ENCODE measurements at regions not wholly inside any gene's neighbourhood (a gene's known extent, or its start where the extent isn't known, plus 50 kb on each side); places are given as distances from the start of the nearest gene placed in this dataset.
"Not testable (repeated sequence)": the region's sequence is repeated elsewhere in the genome, so short reads cannot be mapped to it uniquely, and the experiment has no call there.

GRCh38 chr2:89026296-89026695, 334.8 kb downstream of the RPIA start:
- not testable (repeated sequence) for DNase-seq

GRCh38 chr2:89027115-89027514, 335.6 kb downstream of the RPIA start:
- not testable (repeated sequence) for DNase-seq

- DNase-seq, result not testable (repeated sequence)
Observed at GRCh38 chr2:89027536-89027935, 336.1 kb downstream of the RPIA start.

- DNase-seq, result not testable (repeated sequence)
Observed at GRCh38 chr2:89029257-89029656, 337.8 kb downstream of the RPIA start.

GRCh38 chr2:89048138-89049066, 356.9 kb downstream of the RPIA start:
- peak in 1 of 2 experiments; percentile 14 for DNase-seq

- DNase-seq, result not testable (repeated sequence)
Observed at GRCh38 chr2:89058616-89059015, 367.1 kb downstream of the RPIA start.

- not testable (repeated sequence) for DNase-seq
Observed at GRCh38 chr2:89061174-89061573, 369.7 kb downstream of the RPIA start.

GRCh38 chr2:89076771-89077170, 385.3 kb downstream of the RPIA start:
- not testable (repeated sequence) for DNase-seq

GRCh38 chr2:89092911-89093310, 401.4 kb downstream of the RPIA start:
- DNase-seq, result not testable (repeated sequence)

- not testable (repeated sequence) for DNase-seq
Observed at GRCh38 chr2:89095060-89095459, 403.6 kb downstream of the RPIA start.

- not testable (repeated sequence) for DNase-seq
Observed at GRCh38 chr2:89102587-89102986, 411.1 kb downstream of the RPIA start.

GRCh38 chr2:89106369-89107019, 415.0 kb downstream of the RPIA start:
- DNase-seq, result not testable (repeated sequence)

GRCh38 chr2:89112434-89112833, 421.0 kb downstream of the RPIA start:
- DNase-seq, result peak in 1 of 2 experiments; percentile 11

- not testable (repeated sequence) for DNase-seq
Observed at GRCh38 chr2:89113286-89113685, 421.8 kb downstream of the RPIA start.

- not testable (repeated sequence) for DNase-seq
Observed at GRCh38 chr2:89129440-89129839, 438.0 kb downstream of the RPIA start.

- DNase-seq, result not testable (repeated sequence)
Observed at GRCh38 chr2:89130665-89131308, 439.3 kb downstream of the RPIA start.

GRCh38 chr2:89142959-89143358, 451.5 kb downstream of the RPIA start:
- DNase-seq, result not testable (repeated sequence)

GRCh38 chr2:89145342-89145741, 453.9 kb downstream of the RPIA start:
- DNase-seq, result not testable (repeated sequence)

GRCh38 chr2:89148256-89148655, 456.8 kb downstream of the RPIA start:
- DNase-seq, result not testable (repeated sequence)

GRCh38 chr2:89151699-89152098, 460.2 kb downstream of the RPIA start:
- not testable (repeated sequence) for DNase-seq

- DNase-seq, result not testable (repeated sequence)
Observed at GRCh38 chr2:89152501-89152900, 461.0 kb downstream of the RPIA start.

GRCh38 chr2:89153210-89153609, 461.7 kb downstream of the RPIA start:
- DNase-seq, result not testable (repeated sequence)

- DNase-seq, result not testable (repeated sequence)
Observed at GRCh38 chr2:89154247-89154682, 462.8 kb downstream of the RPIA start.
